Skeletal muscle tissue (tissue), 3 donors: ENCODE measurements at regions not wholly inside any gene's neighbourhood (a gene's known extent, or its start where the extent isn't known, plus 50 kb on each side); places are given as distances from the start of the nearest gene placed in this dataset.

Experiments used
- H3K27ac ChIP-seq: one replicate; pipeline ENCODE4 v1.7.0; 2013; ENCODE audit warnings: mild to moderate bottlenecking, low read depth, low read length, inconsistent platforms
- H3K27me3 ChIP-seq, 3 donors: one replicate each; pipeline ENCODE4 v1.7.0; 2013; ENCODE audit warnings: low read length in 3 of 3; ENCODE audit not compliant: control insufficient read depth in 3 of 3, insufficient read depth in 3 of 3
- H3K36me3 ChIP-seq, 3 donors: one replicate each; pipeline ENCODE4 v1.7.0; 2013; ENCODE audit warnings: low read length in 3 of 3; ENCODE audit not compliant: control insufficient read depth in 3 of 3, insufficient read depth in 3 of 3
- H3K4me1 ChIP-seq, 3 donors: one replicate each; pipeline ENCODE4 v1.7.0; 2013; ENCODE audit warnings: low read length in 3 of 3, mild to moderate bottlenecking in 3 of 3; ENCODE audit not compliant: control insufficient read depth in 3 of 3, insufficient read depth in 3 of 3
- H3K4me3 ChIP-seq, 3 donors: one replicate each; pipeline ENCODE4 v1.7.0; 2013; ENCODE audit warnings: low read length in 3 of 3
- H3K9ac ChIP-seq, 3 donors: one replicate each; pipeline ENCODE4 v1.7.0; 2013; ENCODE audit warnings: low read length in 3 of 3, mild to moderate bottlenecking in 3 of 3, moderate library complexity in 2 of 3, low read depth in 1 of 3
- H3K9me3 ChIP-seq, 3 donors: one replicate each; pipeline ENCODE4 v1.7.0; 2013; ENCODE audit warnings: low read length in 3 of 3; ENCODE audit not compliant: control insufficient read depth in 3 of 3
- donor health status: Osteomylitis.

- no peaks in the 10 kb centered on the region for H3K4me1 ChIP-seq
- no peaks in the 10 kb centered on the region for H3K27me3 ChIP-seq
- H3K9me3 ChIP-seq: no peaks in the 10 kb centered on the region
- H3K4me3 ChIP-seq: no peak overlapping the region
- no peaks in the 10 kb centered on the region for H3K36me3 ChIP-seq
- H3K27ac ChIP-seq: no peak overlapping the region
- H3K9ac ChIP-seq: no peak overlapping the region
Measured at GRCh38 chr6:104585646-104586045, 274.1 kb downstream of the HACE1 start.

GRCh38 chr6:104580452-104580851 is 279.3 kb downstream of the HACE1 start:
- Histone ChIP-seq H3K4me1 (no peaks in the 10 kb centered on the region), H3K4me3 (no peak overlapping the region), H3K9me3 (no peaks in the 10 kb centered on the region), H3K36me3 (no peaks in the 10 kb centered on the region), H3K27ac (no peak overlapping the region), H3K9ac (no peak overlapping the region), H3K27me3 (no peaks in the 10 kb centered on the region)

- Histone ChIP-seq H3K9me3 (no peaks in the 10 kb centered on the region), H3K4me1 (no peaks in the 10 kb centered on the region), H3K36me3 (no peaks in the 10 kb centered on the region)
Measured at GRCh38 chr6:104579310-104579863, 280.3 kb downstream of the HACE1 start.

GRCh38 chr6:104575536-104575935 is 284.2 kb downstream of the HACE1 start:
- Histone ChIP-seq H3K4me1 (no peaks in the 10 kb centered on the region), H3K9me3 (no peaks in the 10 kb centered on the region), H3K9ac (no peak overlapping the region), H3K36me3 (no peaks in the 10 kb centered on the region), H3K27ac (no peak overlapping the region), H3K27me3 (no peaks in the 10 kb centered on the region), H3K4me3 (no peak overlapping the region)

More at GRCh38 chr6:104579310-104579863, 280.3 kb downstream of the HACE1 start:
- Histone ChIP-seq H3K9ac (no peak overlapping the region), H3K27ac (no peak overlapping the region), H3K4me3 (no peak overlapping the region), H3K27me3 (no peaks in the 10 kb centered on the region)

GRCh38 chr6:104574135-104574750 is 285.5 kb downstream of the HACE1 start:
- H3K4me3 ChIP-seq: no peak overlapping the region
- no peaks in the 10 kb centered on the region for H3K9me3 ChIP-seq
- H3K27ac ChIP-seq: no peak overlapping the region
- no peaks in the 10 kb centered on the region for H3K4me1 ChIP-seq
- no peaks in the 10 kb centered on the region for H3K36me3 ChIP-seq
- H3K9ac ChIP-seq: no peak overlapping the region
- no peaks in the 10 kb centered on the region for H3K27me3 ChIP-seq

GRCh38 chr6:104573350-104573749 is 286.4 kb downstream of the HACE1 start:
- H3K27ac ChIP-seq: no peak overlapping the region
- H3K27me3 ChIP-seq: no peaks in the 10 kb centered on the region
- no peaks in the 10 kb centered on the region for H3K36me3 ChIP-seq
- no peak overlapping the region for H3K4me3 ChIP-seq
- H3K9ac ChIP-seq: no peak overlapping the region
- no peaks in the 10 kb centered on the region for H3K4me1 ChIP-seq
- no peaks in the 10 kb centered on the region for H3K9me3 ChIP-seq

GRCh38 chr6:104572901-104573300 is 286.8 kb downstream of the HACE1 start:
- no peaks in the 10 kb centered on the region for H3K4me1 ChIP-seq
- H3K27ac ChIP-seq: no peak overlapping the region
- no peak overlapping the region for H3K9ac ChIP-seq
- no peaks in the 10 kb centered on the region for H3K27me3 ChIP-seq
- no peaks in the 10 kb centered on the region for H3K9me3 ChIP-seq
- H3K4me3 ChIP-seq: no peak overlapping the region
- no peaks in the 10 kb centered on the region for H3K36me3 ChIP-seq

- Histone ChIP-seq H3K9me3 (no peaks in the 10 kb centered on the region), H3K4me3 (no peak overlapping the region), H3K36me3 (no peaks in the 10 kb centered on the region), H3K27me3 (no peaks in the 10 kb centered on the region), H3K4me1 (no peaks in the 10 kb centered on the region), H3K27ac (no peak overlapping the region), H3K9ac (no peak overlapping the region)
Measured at GRCh38 chr6:104566411-104566810, 293.3 kb downstream of the HACE1 start.

GRCh38 chr6:104563306-104563705 is 296.4 kb downstream of the HACE1 start:
- H3K4me3 ChIP-seq: no peak overlapping the region

GRCh38 chr6:104559435-104560202 is 300.1 kb downstream of the HACE1 start:
- no peaks in the 10 kb centered on the region for H3K36me3 ChIP-seq
- no peak overlapping the region for H3K9ac ChIP-seq
- no peaks in the 10 kb centered on the region for H3K4me1 ChIP-seq
- H3K27ac ChIP-seq: no peak overlapping the region
- H3K9me3 ChIP-seq: no peaks in the 10 kb centered on the region
- no peak overlapping the region for H3K4me3 ChIP-seq
- no peaks in the 10 kb centered on the region for H3K27me3 ChIP-seq

More at GRCh38 chr6:104563306-104563705, 296.4 kb downstream of the HACE1 start:
- Histone ChIP-seq H3K9me3 (no peaks in the 10 kb centered on the region), H3K36me3 (no peaks in the 10 kb centered on the region), H3K27me3 (no peaks in the 10 kb centered on the region), H3K4me1 (no peaks in the 10 kb centered on the region), H3K27ac (no peak overlapping the region), H3K9ac (no peak overlapping the region)
